Activated B cell treated with CpG ODN at 0.5 μM for 24 hours (primary cell): ENCODE measurements at regions not wholly inside any gene's neighbourhood (a gene's known extent, or its start where the extent isn't known, plus 50 kb on each side); places are given as distances from the start of the nearest gene placed in this dataset.

Experiments used
- ATAC-seq: fragments of 200-7000 bp; cut with Tn5 transposase; one replicate; pipeline ENCODE4 v1.10.0; 2021; ENCODE audit warnings: low read depth, mild to moderate bottlenecking, moderate library complexity
- CTCF ChIA-PET: fragments of 350-600 bp; sonication (Branson Sonifier 250); formaldehyde crosslinking; loops from one replicate; lab custom pipeline; 2021; ENCODE audit warnings: antibody characterized with exemption; lab: Charles Lee
- POLR2A ChIA-PET: fragments of 350-600 bp; sonication (Branson Sonifier 250); formaldehyde crosslinking; loops from one replicate; lab custom pipeline; 2021; ENCODE audit warnings: antibody characterized with exemption; lab: Charles Lee
- DNase-seq: peaks from one replicate; pipeline ENCODE4 v3.0.0; 2022
- H3K27ac Mint-ChIP-seq: one replicate; pipeline ENCODE4 v1.8.0; 2020; ENCODE audit warnings: mixed read lengths
- H3K27me3 Mint-ChIP-seq: one replicate; pipeline ENCODE4 v1.8.0; 2021; ENCODE audit warnings: mixed read lengths
- H3K36me3 Mint-ChIP-seq: one replicate; pipeline ENCODE4 v1.8.0; 2021; ENCODE audit warnings: low read depth, mixed read lengths
- H3K4me1 Mint-ChIP-seq: one replicate; pipeline ENCODE4 v1.8.0; 2021; ENCODE audit warnings: mixed read lengths
- H3K4me3 Mint-ChIP-seq: one replicate; pipeline ENCODE4 v1.8.0; 2020; ENCODE audit warnings: mild to moderate bottlenecking, mixed read lengths
- H3K9me3 Mint-ChIP-seq: one replicate; pipeline ENCODE4 v1.8.0; 2020; ENCODE audit warnings: mixed read lengths
- CTCF ChIP-seq: fragments of 200-600 bp; IDR thresholded peaks from one replicate; pipeline ENCODE4 v1.8.0; 2022; ENCODE audit warnings: antibody characterized with exemption, mild to moderate bottlenecking
- intact Hi-C: fragments of 100-400 bp; cut with micrococcal nuclease; formaldehyde crosslinking; loops from one replicate; pipeline ENCODE4 v1.15.1; 2024

- H3K36me3 Mint-ChIP-seq: no peaks in the 10 kb centered on the region
- ChIA-PET CTCF (no interaction called here), POLR2A (no interaction called here)
- peaks cover 3% of the 10 kb centered on the region for H3K27me3 Mint-ChIP-seq
- peaks cover 6% of the 10 kb centered on the region for H3K9me3 Mint-ChIP-seq
- H3K27ac Mint-ChIP-seq: no peak overlapping the region
- intact Hi-C loops: no loop called here
- DNase-seq (no peak), ATAC-seq (no peak)
- no peak overlapping the region for H3K4me3 Mint-ChIP-seq
- no peaks in the 10 kb centered on the region for H3K4me1 Mint-ChIP-seq
- no peak for TF ChIP-seq CTCF
Measured at GRCh38 chr11:71334191-71334590, 81.8 kb upstream of the SHANK2 start.

GRCh38 chr11:71333473-71333872 lies 81.1 kb upstream of the SHANK2 start:
- no peak for TF ChIP-seq CTCF
- Mint-ChIP-seq H3K4me1 (no peaks in the 10 kb centered on the region), H3K36me3 (no peaks in the 10 kb centered on the region), H3K27me3 (no peaks in the 10 kb centered on the region), H3K9me3 (peaks cover 6% of the 10 kb centered on the region), H3K4me3 (no peak overlapping the region), H3K27ac (no peak overlapping the region)
- ATAC-seq (no peak), DNase-seq (no peak)
- ChIA-PET POLR2A (no interaction called here), CTCF (no interaction called here)
- intact Hi-C loops: no loop called here

DNA sequence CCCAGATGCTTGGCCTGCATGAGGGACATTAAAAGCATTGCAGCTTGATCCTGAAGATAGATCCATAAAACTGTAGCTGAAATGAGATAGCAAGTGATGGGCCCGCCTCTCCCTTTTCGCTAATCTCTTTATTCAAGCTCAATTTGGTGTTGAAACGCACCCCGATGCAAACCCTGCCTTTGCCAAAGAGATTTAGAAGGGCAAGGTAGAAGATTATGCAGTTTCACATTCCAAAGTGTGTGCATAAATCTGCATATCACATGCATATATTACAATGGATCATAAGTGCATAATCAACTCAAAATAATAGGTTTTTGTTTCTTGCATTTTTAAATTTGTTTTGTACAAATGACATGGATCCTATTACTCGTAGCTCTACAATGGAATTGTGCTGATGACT lies 80.1 kb upstream of the SHANK2 start:
- no peak for TF ChIP-seq CTCF
- Mint-ChIP-seq H3K4me1 (no peaks in the 10 kb centered on the region), H3K27ac (no peak overlapping the region), H3K9me3 (peaks cover 6% of the 10 kb centered on the region), H3K36me3 (no peaks in the 10 kb centered on the region), H3K27me3 (no peaks in the 10 kb centered on the region), H3K4me3 (no peak overlapping the region)
- POLR2A ChIA-PET: no interaction called here
- CTCF ChIA-PET: no interaction called here
- ATAC-seq (no peak), DNase-seq (no peak)
- intact Hi-C loops: no loop called here

DNA sequence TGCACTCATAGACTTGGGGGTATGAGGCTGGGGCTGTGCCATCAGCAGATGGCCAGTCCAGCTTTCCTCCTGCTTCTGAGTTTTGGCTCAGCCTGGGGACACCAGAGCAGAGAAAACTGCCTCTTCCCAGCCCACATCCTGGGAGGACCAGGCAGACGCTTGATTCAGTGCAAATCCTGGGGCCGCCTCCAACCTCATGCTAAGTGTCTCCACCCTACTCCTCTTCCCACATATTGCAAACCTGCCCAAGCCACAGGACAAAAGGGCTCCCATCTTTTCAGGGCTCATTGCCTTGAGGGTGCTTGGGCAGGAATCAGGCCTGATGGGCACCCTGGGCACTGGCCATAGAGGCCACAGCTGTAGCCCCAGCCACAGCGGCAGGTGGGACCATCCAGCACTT lies 79.7 kb upstream of the SHANK2 start:
- ChIA-PET POLR2A (no interaction called here), CTCF (no interaction called here)
- Mint-ChIP-seq H3K27me3 (no peaks in the 10 kb centered on the region), H3K4me1 (no peaks in the 10 kb centered on the region), H3K27ac (no peak overlapping the region), H3K36me3 (no peaks in the 10 kb centered on the region), H3K4me3 (no peak overlapping the region), H3K9me3 (peaks cover 6% of the 10 kb centered on the region)
- DNase-seq (no peak), ATAC-seq (no peak)
- TF ChIP-seq CTCF: no peak
- intact Hi-C loops: no loop called here

GRCh38 chr11:71331631-71332030 lies 79.3 kb upstream of the SHANK2 start:
- no peak for TF ChIP-seq CTCF
- DNase-seq: no peak
- no peak overlapping the region for H3K27ac Mint-ChIP-seq
- H3K4me3 Mint-ChIP-seq: no peak overlapping the region
- no peaks in the 10 kb centered on the region for H3K36me3 Mint-ChIP-seq
- H3K27me3 Mint-ChIP-seq: no peaks in the 10 kb centered on the region
- ChIA-PET CTCF (no interaction called here), POLR2A (no interaction called here)
- no peaks in the 10 kb centered on the region for H3K4me1 Mint-ChIP-seq
- intact Hi-C loops: no loop called here
- H3K9me3 Mint-ChIP-seq: peaks cover 6% of the 10 kb centered on the region
- ATAC-seq: no peak
